Upper lobe of right lung (tissue), 1 donor: ENCODE measurements at regions not wholly inside any gene's neighbourhood (a gene's known extent, or its start where the extent isn't known, plus 50 kb on each side); places are given as distances from the start of the nearest gene placed in this dataset.

Experiments
- ATAC-seq: fragments of 200-7000 bp; cut with Tn5 transposase; one replicate; pipeline ENCODE4 v1.9.1; 2020; ENCODE audit warnings: mild to moderate bottlenecking, moderate library complexity
- DNase-seq: peaks from one replicate; pipeline ENCODE4 v3.0.0-alpha.2; 2020
- H3K27ac ChIP-seq: fragments of 200-600 bp; one replicate; pipeline ENCODE4 v1.8.0; 2022
- H3K27me3 ChIP-seq: fragments of 200-600 bp; one replicate; pipeline ENCODE4 v1.8.0; 2022; ENCODE audit warnings: mild to moderate bottlenecking
- H3K36me3 ChIP-seq: fragments of 200-600 bp; one replicate; pipeline ENCODE4 v1.8.0; 2022
- H3K4me1 ChIP-seq: fragments of 200-600 bp; one replicate; pipeline ENCODE4 v1.8.0; 2022
- H3K4me3 ChIP-seq: fragments of 200-600 bp; one replicate; pipeline ENCODE4 v1.8.0; 2022; ENCODE audit warnings: mild to moderate bottlenecking
- H3K9me3 ChIP-seq: fragments of 200-600 bp; one replicate; pipeline ENCODE4 v1.8.0; 2022
- CTCF ChIP-seq: fragments of 200-600 bp; IDR thresholded peaks from one replicate; pipeline ENCODE4 v1.8.0; 2022; ENCODE audit warnings: antibody characterized with exemption
- intact Hi-C: fragments of 100-400 bp; cut with DNase I; formaldehyde crosslinking; loops from one replicate; pipeline ENCODE4 v1.11.0; 2022
- donor health status: DM: no; HTN: yes; CAD: no; lungs with severe emphysema.

DNA sequence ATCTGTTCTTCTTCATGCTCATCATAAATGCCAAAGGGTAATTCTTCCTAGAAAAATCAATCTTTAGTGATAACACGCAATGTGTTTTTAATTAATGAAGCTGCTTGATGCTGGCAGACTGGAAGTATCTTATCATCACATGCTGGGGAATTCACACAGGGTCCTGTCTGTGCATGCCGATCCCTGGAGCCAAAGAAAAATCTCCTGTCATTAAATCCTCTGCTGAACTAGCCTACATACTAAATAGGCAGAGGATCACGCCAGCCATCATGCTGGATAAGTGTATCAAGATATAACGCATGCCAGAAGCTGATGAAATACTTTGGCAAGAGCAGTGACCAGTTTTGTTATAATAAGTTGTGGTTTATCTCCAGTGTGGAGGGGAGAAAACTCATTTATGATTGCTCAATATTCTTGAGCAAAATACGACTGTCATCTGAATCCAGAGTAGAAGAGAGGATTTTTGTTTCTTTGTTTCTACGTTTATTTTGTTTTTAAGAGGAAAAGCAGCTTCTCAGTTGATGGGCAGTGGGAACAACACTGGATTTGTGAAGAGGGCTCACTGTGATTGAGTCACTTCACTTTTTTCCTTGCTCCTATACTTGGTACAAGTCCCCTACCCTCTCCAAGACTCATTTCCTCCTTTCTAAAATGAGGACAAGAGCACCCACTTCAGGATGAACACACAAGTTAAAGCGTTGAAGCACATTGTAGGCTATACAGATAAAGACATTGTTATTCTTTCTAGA lies 649.1 kb downstream of the TNS3 start:
- Histone ChIP-seq H3K27ac (peak overlapping the region; percentile 74), H3K9me3 (no peaks in the 10 kb centered on the region), H3K27me3 (no peaks in the 10 kb centered on the region), H3K36me3 (no peaks in the 10 kb centered on the region), H3K4me1 (peaks cover 20% of the 10 kb centered on the region), H3K4me3 (no peak overlapping the region)
- no peak for TF ChIP-seq CTCF
- ATAC-seq, result peak; percentile 61
- no peak for DNase-seq
- intact Hi-C loops, result no loop called here

GRCh38 chr7:46932306-46932675 lies 649.6 kb downstream of the TNS3 start:
- intact Hi-C loops, result no loop called here
- Histone ChIP-seq H3K4me1 (peaks cover 20% of the 10 kb centered on the region), H3K27ac (no peak overlapping the region), H3K9me3 (no peaks in the 10 kb centered on the region), H3K4me3 (no peak overlapping the region), H3K27me3 (no peaks in the 10 kb centered on the region), H3K36me3 (no peaks in the 10 kb centered on the region)
- no peak for TF ChIP-seq CTCF
- DNase-seq, result no peak
- ATAC-seq, result no peak

- intact Hi-C loops, result no loop called here
- no peak for TF ChIP-seq CTCF
- H3K4me3 ChIP-seq, result no peak overlapping the region
- no peaks in the 10 kb centered on the region for H3K36me3 ChIP-seq
- H3K4me1 ChIP-seq, result peaks cover 20% of the 10 kb centered on the region
- DNase-seq (no peak), ATAC-seq (no peak)
- H3K27me3 ChIP-seq, result no peaks in the 10 kb centered on the region
- H3K27ac ChIP-seq, result no peak overlapping the region
- H3K9me3 ChIP-seq, result no peaks in the 10 kb centered on the region
Measured at GRCh38 chr7:46930366-46930765, 651.5 kb downstream of the TNS3 start.

DNA sequence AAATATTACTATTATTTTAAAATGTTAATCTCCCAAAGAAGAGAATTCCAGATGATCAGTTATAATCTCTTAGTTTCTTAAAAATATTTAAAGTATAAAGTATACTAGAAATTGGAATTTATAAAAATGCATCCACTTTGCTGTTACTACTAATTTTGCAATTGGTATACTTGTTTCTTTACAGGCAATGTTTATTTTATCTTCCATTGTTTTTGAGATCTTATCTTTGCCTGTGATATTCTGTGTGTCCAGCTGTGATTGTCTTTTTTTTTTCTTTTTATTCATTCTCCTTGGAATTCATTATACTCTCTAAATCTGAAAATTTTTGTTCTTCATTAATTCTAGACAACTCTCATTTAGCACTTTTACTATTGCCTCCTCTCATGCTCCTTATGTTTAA lies 652.6 kb downstream of the TNS3 start:
- DNase-seq, result no peak
- H3K36me3 ChIP-seq, result no peaks in the 10 kb centered on the region
- no peak for ATAC-seq
- no peak overlapping the region for H3K4me3 ChIP-seq
- no peak overlapping the region for H3K27ac ChIP-seq
- H3K27me3 ChIP-seq, result no peaks in the 10 kb centered on the region
- intact Hi-C loops, result no loop called here
- no peaks in the 10 kb centered on the region for H3K9me3 ChIP-seq
- TF ChIP-seq CTCF, result no peak
- H3K4me1 ChIP-seq, result peaks cover 20% of the 10 kb centered on the region

- no peaks in the 10 kb centered on the region for H3K36me3 ChIP-seq
- DNase-seq (no peak), ATAC-seq (no peak)
- intact Hi-C loops, result no loop called here
- H3K4me1 ChIP-seq, result peaks cover 14% of the 10 kb centered on the region
- H3K27me3 ChIP-seq, result no peaks in the 10 kb centered on the region
- no peaks in the 10 kb centered on the region for H3K9me3 ChIP-seq
- H3K4me3 ChIP-seq, result no peak overlapping the region
- TF ChIP-seq CTCF, result no peak
- no peak overlapping the region for H3K27ac ChIP-seq
Measured at GRCh38 chr7:46928719-46929118, 653.2 kb downstream of the TNS3 start.
